ENCODE measurements at regions not wholly inside any gene's neighbourhood (a gene's known extent, or its start where the extent isn't known, plus 50 kb on each side); places are given as distances from the start of the nearest gene placed in this dataset.

- CTCF ChIA-PET = no interaction called here
- DNase-seq = no peak
- Histone ChIP-seq H3F3A (replicated peaks; ENCODE audit: insufficient read depth) (no peaks in the 10 kb centered on the region), H3K79me2 (ENCODE audit: insufficient read depth) (no peaks in the 10 kb centered on the region), H3K9ac (no peak overlapping the region), H3K9me3 (no peaks in the 10 kb centered on the region), H2AFZ (ENCODE audit: low read depth) (no peak overlapping the region), H4K20me1 (ENCODE audit: insufficient read depth) (no peaks in the 10 kb centered on the region), H3K36me3 (replicated peaks in 1 of 2; ENCODE audit: control insufficient read depth in 1 of 2, insufficient read depth in 2 of 2, low read length in 1 of 2) (no peaks in the 10 kb centered on the region), H3K9me2 (no peaks in the 10 kb centered on the region), H3K27me3 (ENCODE audit: insufficient read depth) (peaks cover 41% of the 10 kb centered on the region), H3K4me3 (ENCODE audit: low read depth in 2 of 2, low read length in 1 of 2) (no peak overlapping the region), H3K4me2 (no peak overlapping the region), H3K4me1 (ENCODE audit: control insufficient read depth in 1 of 2, insufficient read depth in 2 of 2, low read depth in 1 of 2, low read length in 1 of 2) (no peaks in the 10 kb centered on the region), H3K27ac (ENCODE audit: low read depth in 2 of 2, low read length in 1 of 2) (no peak overlapping the region)
- POLR2A ChIA-PET = no interaction called here
- no peak for TF ChIP-seq JUND (IDR thresholded peaks at IDR 0.05)
- TF ChIP-seq ELF1 (IDR thresholded peaks at IDR 0.05) = no peak
- no peak for TF ChIP-seq RAD21 (IDR thresholded peaks at IDR 0.05; ENCODE audit: low read length)
- TF ChIP-seq MEF2A (IDR thresholded peaks at IDR 0.05; ENCODE audit: borderline replicate concordance, low read depth) = no peak
- TF ChIP-seq IRF3 (IDR thresholded peaks at IDR 0.05; ENCODE audit: low read depth, low read length) = no peak
- TF ChIP-seq CHD2 (IDR thresholded peaks at IDR 0.05; ENCODE audit: low read length, partially characterized antibody) = no peak
- TF ChIP-seq TEAD4 (IDR thresholded peaks at IDR 0.05; ENCODE audit: borderline replicate concordance, insufficient read depth) = no peak
- no peak for TF ChIP-seq MXI1 (IDR thresholded peaks at IDR 0.05; ENCODE audit: low read depth, low read length)
- no peak for TF ChIP-seq ZBTB33 (IDR thresholded peaks at IDR 0.05; ENCODE audit: borderline replicate concordance, low read depth)
- WGBS (ENCODE audit: low lambda C conversion rate) = 2% methylated on average over 3 of the region's 3 CpGs
Observed at GRCh38 chr12:3923021-3923420, 49.8 kb upstream of the PARP11 start.
